Trophoblast cell (in vitro differentiated cells and primary cell): ENCODE measurements at regions not wholly inside any gene's neighbourhood (a gene's known extent, or its start where the extent isn't known, plus 50 kb on each side); places are given as distances from the start of the nearest gene placed in this dataset.
A peak's percentile ranks its signal among the peaks of the same experiment; 100 is the strongest.

Experiments used
- DNase-seq, 2 donors: peaks; one replicate each; pipeline ENCODE4 v3.0.0-alpha.2; 2016
- H2AFZ ChIP-seq: 2 replicates; pipeline ENCODE4 v1.6.1; 2013; ENCODE audit warnings: low read length, moderate library complexity, mild to moderate bottlenecking; ENCODE audit not compliant: insufficient read depth, poor library complexity
- H2AK5ac ChIP-seq: 2 replicates; pipeline ENCODE4 v1.6.1; 2013; ENCODE audit warnings: mild to moderate bottlenecking, low read length
- H2BK120ac ChIP-seq: 2 replicates; pipeline ENCODE4 v1.6.1; 2013; ENCODE audit warnings: low read length, mild to moderate bottlenecking, moderate library complexity; ENCODE audit not compliant: insufficient read depth, poor library complexity
- H2BK12ac ChIP-seq: 2 replicates; pipeline ENCODE4 v1.6.1; 2013; ENCODE audit warnings: mild to moderate bottlenecking, low read length, moderate library complexity
- H2BK5ac ChIP-seq: 2 replicates; pipeline ENCODE4 v1.6.1; 2013; ENCODE audit warnings: low read length, low read depth, moderate library complexity, mild to moderate bottlenecking; ENCODE audit not compliant: poor library complexity
- H3K14ac ChIP-seq: 2 replicates; pipeline ENCODE4 v1.6.1; 2013; ENCODE audit warnings: mild to moderate bottlenecking, low read length
- H3K18ac ChIP-seq: 2 replicates; pipeline ENCODE4 v1.6.1; 2013; ENCODE audit warnings: mild to moderate bottlenecking, low read length
- H3K23ac ChIP-seq: 2 replicates; pipeline ENCODE4 v1.6.1; 2013; ENCODE audit warnings: low read length
- H3K27ac ChIP-seq: 2 replicates; pipeline ENCODE4 v1.5.1; 2013; ENCODE audit warnings: low read depth, mild to moderate bottlenecking, inconsistent platforms, low read length, moderate library complexity
- H3K27me3 ChIP-seq: 2 replicates; pipeline ENCODE4 v1.6.1; 2013; ENCODE audit warnings: inconsistent platforms, mild to moderate bottlenecking, low read length, moderate library complexity; ENCODE audit not compliant: insufficient read depth
- H3K36me3 ChIP-seq, 2 experiments: 1 replicate in 1 of 2; 2 replicates in 1 of 2; pipeline ENCODE4 v1.6.1; 2013; ENCODE audit warnings: low read length in 2 of 2, mild to moderate bottlenecking in 2 of 2, moderate library complexity in 1 of 2; ENCODE audit not compliant: insufficient read depth in 2 of 2, control insufficient read depth in 1 of 2
- H3K4ac ChIP-seq: 2 replicates; pipeline ENCODE4 v1.6.1; 2013; ENCODE audit warnings: low read depth, mild to moderate bottlenecking, low read length, moderate library complexity
- H3K4me1 ChIP-seq, 2 experiments: 1 replicate in 1 of 2; 2 replicates in 1 of 2; pipeline ENCODE4 v1.6.1; 2013; ENCODE audit warnings: low read length in 2 of 2, mild to moderate bottlenecking in 2 of 2, moderate library complexity in 1 of 2; ENCODE audit not compliant: insufficient read depth in 2 of 2, control insufficient read depth in 1 of 2
- H3K4me2 ChIP-seq: 2 replicates; pipeline ENCODE4 v1.6.1; 2013; ENCODE audit warnings: inconsistent platforms, mild to moderate bottlenecking, low read length, moderate library complexity
- H3K4me3 ChIP-seq: 2 replicates; pipeline ENCODE4 v1.5.1; 2013; ENCODE audit warnings: mild to moderate bottlenecking, low read depth, low read length, inconsistent platforms
- H3K79me1 ChIP-seq: one replicate; pipeline ENCODE4 v1.6.1; 2013; ENCODE audit warnings: low read length
- H3K79me2 ChIP-seq: 2 replicates; pipeline ENCODE4 v1.6.1; 2013; ENCODE audit warnings: low read length, mild to moderate bottlenecking; ENCODE audit not compliant: control insufficient read depth, insufficient read depth, poor library complexity
- H3K9ac ChIP-seq: 2 replicates; pipeline ENCODE4 v1.6.1; 2013; ENCODE audit warnings: mild to moderate bottlenecking, low read length
- H3K9me3 ChIP-seq: 2 replicates; pipeline ENCODE4 v1.6.1; 2013; ENCODE audit warnings: low read depth, mild to moderate bottlenecking, control low read depth, inconsistent platforms, low read length; ENCODE audit not compliant: insufficient read depth
- H4K12ac ChIP-seq: 2 replicates; pipeline ENCODE4 v1.6.1; 2013; ENCODE audit warnings: low read depth, mild to moderate bottlenecking, low read length, moderate library complexity
- H4K8ac ChIP-seq: 2 replicates; pipeline ENCODE4 v1.6.1; 2013; ENCODE audit warnings: low read depth, mild to moderate bottlenecking, low read length, moderate library complexity
- H4K91ac ChIP-seq: one replicate; pipeline ENCODE4 v1.6.1; 2013; ENCODE audit warnings: low read depth, mild to moderate bottlenecking, low read length, moderate library complexity
- WGBS: extraction: QIAGEN DNeasy Blood & Tissue Kit; methylation state at CpG from one replicate; pipeline ENCODE4 v1.1.7; 2013; ENCODE audit warnings: missing lambda C conversion rate; ENCODE audit not compliant: insufficient read length, insufficient coverage; ENCODE audit errors: extremely low coverage; 5-methylcytosine and 5-hydroxymethylcytosine counted together

- no peak overlapping the region for H3K4me3 ChIP-seq
- H3K14ac ChIP-seq = peak overlapping the region; percentile 80
- peak overlapping the region; percentile 95 for H3K27ac ChIP-seq
- peaks cover 17% of the 10 kb centered on the region for H3K79me1 ChIP-seq
- no peaks in the 10 kb centered on the region for H3K27me3 ChIP-seq
- no peaks in the 10 kb centered on the region for H3K9me3 ChIP-seq
- no CpG with 5 or more reads among the region's 12 CpGs for WGBS
- no peak overlapping the region for H3K18ac ChIP-seq
- peak overlapping the region; percentile 93 for H4K91ac ChIP-seq
- peak overlapping the region; percentile 92 for H2BK120ac ChIP-seq
- no peak overlapping the region for H3K4ac ChIP-seq
- H2AK5ac ChIP-seq = no peak overlapping the region
- H2AFZ ChIP-seq = no peak overlapping the region
- peaks cover 2% of the 10 kb centered on the region for H3K79me2 ChIP-seq
- peaks cover 8 to 14% of the 10 kb centered on the region in 2 experiments for H3K4me1 ChIP-seq
- no peak overlapping the region for H3K4me2 ChIP-seq
- no peak overlapping the region for H3K9ac ChIP-seq
- H3K36me3 ChIP-seq = no peaks in the 10 kb centered on the region
- H3K23ac ChIP-seq = no peak overlapping the region
- peak overlapping the region; percentile 95 for H2BK5ac ChIP-seq
- DNase-seq = no peak
- H2BK12ac ChIP-seq = peak overlapping the region; percentile 93
- H4K12ac ChIP-seq = no peak overlapping the region
- H4K8ac ChIP-seq = peak overlapping the region; percentile 78
Measured at GRCh38 chr9:16343249-16344237, 526.9 kb downstream of the BNC2 start.

GRCh38 chr9:16344343-16344742 is 526.1 kb downstream of the BNC2 start:
- H2AFZ ChIP-seq = no peak overlapping the region
- H3K9ac ChIP-seq = no peak overlapping the region
- H4K91ac ChIP-seq = peak overlapping the region; percentile 93
- peak overlapping the region; percentile 83 for H3K18ac ChIP-seq
- peaks cover 2% of the 10 kb centered on the region for H3K79me2 ChIP-seq
- no peak overlapping the region for H3K23ac ChIP-seq
- H3K4me2 ChIP-seq = no peak overlapping the region
- H4K12ac ChIP-seq = no peak overlapping the region
- peak overlapping the region; percentile 95 for H3K27ac ChIP-seq
- peak overlapping the region; percentile 95 for H2BK5ac ChIP-seq
- no peaks in the 10 kb centered on the region for H3K9me3 ChIP-seq
- no peaks in the 10 kb centered on the region for H3K36me3 ChIP-seq
- H3K79me1 ChIP-seq = peaks cover 21% of the 10 kb centered on the region
- H2BK12ac ChIP-seq = peak overlapping the region; percentile 93
- no CpG with 5 or more reads among the region's 6 CpGs for WGBS
- peak overlapping the region; percentile 80 for H3K14ac ChIP-seq
- peak; percentile 31 to 67 for DNase-seq
- peak overlapping the region; percentile 78 for H4K8ac ChIP-seq
- peaks cover 10 to 14% of the 10 kb centered on the region in 2 experiments for H3K4me1 ChIP-seq
- H2AK5ac ChIP-seq = peak overlapping the region; percentile 56
- H3K4me3 ChIP-seq = no peak overlapping the region
- H2BK120ac ChIP-seq = peak overlapping the region; percentile 92
- peak overlapping the region; percentile 65 for H3K4ac ChIP-seq
- no peaks in the 10 kb centered on the region for H3K27me3 ChIP-seq

GRCh38 chr9:16345902-16346301 is 524.6 kb downstream of the BNC2 start:
- peaks cover 2% of the 10 kb centered on the region for H3K79me2 ChIP-seq
- H3K36me3 ChIP-seq = no peaks in the 10 kb centered on the region
- no peak for DNase-seq
- peak overlapping the region; percentile 63 for H2AK5ac ChIP-seq
- no peak overlapping the region for H3K4ac ChIP-seq
- H3K9ac ChIP-seq = no peak overlapping the region
- H3K27ac ChIP-seq = no peak overlapping the region
- peaks cover 10 to 14% of the 10 kb centered on the region in 2 experiments for H3K4me1 ChIP-seq
- no peak overlapping the region for H3K4me3 ChIP-seq
- H4K91ac ChIP-seq = peak overlapping the region; percentile 53
- H2BK12ac ChIP-seq = peak overlapping the region; percentile 80
- H2AFZ ChIP-seq = no peak overlapping the region
- H3K79me1 ChIP-seq = peaks cover 21% of the 10 kb centered on the region
- H3K14ac ChIP-seq = peak overlapping the region; percentile 36
- H4K12ac ChIP-seq = no peak overlapping the region
- H3K18ac ChIP-seq = no peak overlapping the region
- H3K27me3 ChIP-seq = no peaks in the 10 kb centered on the region
- no peak overlapping the region for H3K23ac ChIP-seq
- H3K9me3 ChIP-seq = no peaks in the 10 kb centered on the region
- no CpG with 5 or more reads among the region's 3 CpGs for WGBS
- no peak overlapping the region for H3K4me2 ChIP-seq
- H4K8ac ChIP-seq = peak overlapping the region; percentile 26
- no peak overlapping the region for H2BK5ac ChIP-seq
- H2BK120ac ChIP-seq = peak overlapping the region; percentile 80

GRCh38 chr9:16347886-16348285 is 522.6 kb downstream of the BNC2 start:
- Histone ChIP-seq H2AK5ac (peak overlapping the region; percentile 24), H3K79me2 (peaks cover under 1% of the 10 kb centered on the region), H3K9ac (no peak overlapping the region), H4K91ac (no peak overlapping the region), H3K27me3 (no peaks in the 10 kb centered on the region), H3K18ac (no peak overlapping the region), H3K4me1 (peaks cover 9 to 14% of the 10 kb centered on the region in 2 experiments), H3K9me3 (no peaks in the 10 kb centered on the region), H3K79me1 (peaks cover 24% of the 10 kb centered on the region), H4K12ac (no peak overlapping the region), H2BK12ac (peak overlapping the region; percentile 39), H2BK120ac (no peak overlapping the region), H3K23ac (no peak overlapping the region), H3K36me3 (no peaks in the 10 kb centered on the region), H3K4me2 (no peak overlapping the region), H4K8ac (no peak overlapping the region), H3K4me3 (no peak overlapping the region), H3K4ac (no peak overlapping the region), H3K27ac (no peak overlapping the region), H3K14ac (no peak overlapping the region), H2AFZ (no peak overlapping the region), H2BK5ac (no peak overlapping the region)
- DNase-seq = no peak
- no CpG with 5 or more reads among the region's 5 CpGs for WGBS
